HepG2 (cell line): ENCODE measurements at regions not wholly inside any gene's neighbourhood (a gene's known extent, or its start where the extent isn't known, plus 50 kb on each side); places are given as distances from the start of the nearest gene placed in this dataset.

Source experiments
- DPF2 ChIP-seq: sonication (generic); formaldehyde crosslinking; IDR thresholded peaks from 2 replicates; pipeline ENCODE4 v1.4.0; 2020; ENCODE audit warnings: mild to moderate bottlenecking, low read depth, missing genetic modification reagents, borderline replicate concordance
- ETV6 ChIP-seq: sonication (generic); formaldehyde crosslinking; conservative IDR thresholded peaks from 2 replicates; pipeline ENCODE4 v1.4.0; 2020; ENCODE audit warnings: missing genetic modification reagents
- SMC3 ChIP-seq: IDR thresholded peaks from 2 replicates; pipeline ENCODE4 v1.6.1; 2011; ENCODE audit warnings: low read length, improper control_type of control experiment
- TF ChIP-seq, protein P1 (sequence below): sonication (generic); formaldehyde crosslinking; IDR thresholded peaks from 2 replicates; pipeline ENCODE4 v1.4.0; 2020; ENCODE audit warnings: missing genetic modification reagents
- TF ChIP-seq, protein P2 (sequence below), 2 experiments: IDR thresholded peaks; 2 replicates each; pipeline ENCODE4 v1.6.1; 2011 to 2012; ENCODE audit warnings: low read length in 2 of 2, borderline replicate concordance in 1 of 2, low read depth in 1 of 2, mild to moderate bottlenecking in 1 of 2, moderate library complexity in 1 of 2
- TF ChIP-seq, protein P3 (sequence below): sonication (generic); formaldehyde crosslinking; IDR thresholded peaks from 2 replicates; pipeline ENCODE4 v1.5.0; 2020; ENCODE audit warnings: missing genetic modification reagents

DNA sequence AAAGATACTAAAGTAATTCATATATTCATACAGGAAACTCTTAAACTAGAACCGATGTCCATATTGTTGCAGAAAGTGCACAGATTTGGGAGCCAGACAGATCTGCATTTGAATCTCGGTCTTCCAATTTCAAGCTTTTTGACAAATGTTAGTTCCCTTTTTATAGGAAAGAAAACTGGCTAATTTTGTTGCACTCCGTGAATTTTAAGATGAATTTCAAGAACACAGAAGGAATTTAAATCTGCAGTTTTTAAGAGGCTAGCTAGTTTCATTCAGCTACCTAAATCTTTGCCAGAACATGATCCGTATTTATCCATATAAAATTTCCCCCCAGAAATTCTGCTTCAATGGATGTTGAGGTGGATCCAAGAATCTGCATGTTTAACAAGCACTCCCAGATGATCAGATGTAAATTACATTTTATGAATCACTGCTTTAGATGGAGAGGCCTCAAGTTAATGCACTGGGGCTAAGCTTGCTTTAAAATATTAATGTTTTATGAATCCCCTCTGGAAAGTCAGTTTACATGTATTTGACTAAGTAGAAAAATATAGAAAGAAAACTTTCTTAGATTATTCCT, 1296.3 kb upstream of the CADM2 start:
- TF ChIP-seq, protein P1, sequence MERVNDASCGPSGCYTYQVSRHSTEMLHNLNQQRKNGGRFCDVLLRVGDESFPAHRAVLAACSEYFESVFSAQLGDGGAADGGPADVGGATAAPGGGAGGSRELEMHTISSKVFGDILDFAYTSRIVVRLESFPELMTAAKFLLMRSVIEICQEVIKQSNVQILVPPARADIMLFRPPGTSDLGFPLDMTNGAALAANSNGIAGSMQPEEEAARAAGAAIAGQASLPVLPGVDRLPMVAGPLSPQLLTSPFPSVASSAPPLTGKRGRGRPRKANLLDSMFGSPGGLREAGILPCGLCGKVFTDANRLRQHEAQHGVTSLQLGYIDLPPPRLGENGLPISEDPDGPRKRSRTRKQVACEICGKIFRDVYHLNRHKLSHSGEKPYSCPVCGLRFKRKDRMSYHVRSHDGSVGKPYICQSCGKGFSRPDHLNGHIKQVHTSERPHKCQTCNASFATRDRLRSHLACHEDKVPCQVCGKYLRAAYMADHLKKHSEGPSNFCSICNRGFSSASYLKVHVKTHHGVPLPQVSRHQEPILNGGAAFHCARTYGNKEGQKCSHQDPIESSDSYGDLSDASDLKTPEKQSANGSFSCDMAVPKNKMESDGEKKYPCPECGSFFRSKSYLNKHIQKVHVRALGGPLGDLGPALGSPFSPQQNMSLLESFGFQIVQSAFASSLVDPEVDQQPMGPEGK (CRISPR knock-in tag): no peak
- TF ChIP-seq, protein P2, sequence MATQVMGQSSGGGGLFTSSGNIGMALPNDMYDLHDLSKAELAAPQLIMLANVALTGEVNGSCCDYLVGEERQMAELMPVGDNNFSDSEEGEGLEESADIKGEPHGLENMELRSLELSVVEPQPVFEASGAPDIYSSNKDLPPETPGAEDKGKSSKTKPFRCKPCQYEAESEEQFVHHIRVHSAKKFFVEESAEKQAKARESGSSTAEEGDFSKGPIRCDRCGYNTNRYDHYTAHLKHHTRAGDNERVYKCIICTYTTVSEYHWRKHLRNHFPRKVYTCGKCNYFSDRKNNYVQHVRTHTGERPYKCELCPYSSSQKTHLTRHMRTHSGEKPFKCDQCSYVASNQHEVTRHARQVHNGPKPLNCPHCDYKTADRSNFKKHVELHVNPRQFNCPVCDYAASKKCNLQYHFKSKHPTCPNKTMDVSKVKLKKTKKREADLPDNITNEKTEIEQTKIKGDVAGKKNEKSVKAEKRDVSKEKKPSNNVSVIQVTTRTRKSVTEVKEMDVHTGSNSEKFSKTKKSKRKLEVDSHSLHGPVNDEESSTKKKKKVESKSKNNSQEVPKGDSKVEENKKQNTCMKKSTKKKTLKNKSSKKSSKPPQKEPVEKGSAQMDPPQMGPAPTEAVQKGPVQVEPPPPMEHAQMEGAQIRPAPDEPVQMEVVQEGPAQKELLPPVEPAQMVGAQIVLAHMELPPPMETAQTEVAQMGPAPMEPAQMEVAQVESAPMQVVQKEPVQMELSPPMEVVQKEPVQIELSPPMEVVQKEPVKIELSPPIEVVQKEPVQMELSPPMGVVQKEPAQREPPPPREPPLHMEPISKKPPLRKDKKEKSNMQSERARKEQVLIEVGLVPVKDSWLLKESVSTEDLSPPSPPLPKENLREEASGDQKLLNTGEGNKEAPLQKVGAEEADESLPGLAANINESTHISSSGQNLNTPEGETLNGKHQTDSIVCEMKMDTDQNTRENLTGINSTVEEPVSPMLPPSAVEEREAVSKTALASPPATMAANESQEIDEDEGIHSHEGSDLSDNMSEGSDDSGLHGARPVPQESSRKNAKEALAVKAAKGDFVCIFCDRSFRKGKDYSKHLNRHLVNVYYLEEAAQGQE (IDR thresholded peaks at IDR 0.05; ENCODE audit: borderline replicate concordance in 1 of 2, low read depth in 1 of 2, low read length in 2 of 2): no peak
- TF ChIP-seq ETV6: no peak
- TF ChIP-seq, protein P3, sequence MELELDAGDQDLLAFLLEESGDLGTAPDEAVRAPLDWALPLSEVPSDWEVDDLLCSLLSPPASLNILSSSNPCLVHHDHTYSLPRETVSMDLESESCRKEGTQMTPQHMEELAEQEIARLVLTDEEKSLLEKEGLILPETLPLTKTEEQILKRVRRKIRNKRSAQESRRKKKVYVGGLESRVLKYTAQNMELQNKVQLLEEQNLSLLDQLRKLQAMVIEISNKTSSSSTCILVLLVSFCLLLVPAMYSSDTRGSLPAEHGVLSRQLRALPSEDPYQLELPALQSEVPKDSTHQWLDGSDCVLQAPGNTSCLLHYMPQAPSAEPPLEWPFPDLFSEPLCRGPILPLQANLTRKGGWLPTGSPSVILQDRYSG (CRISPR knock-in tag): no peak
- TF ChIP-seq SMC3: no peak
- TF ChIP-seq DPF2 (CRISPR knock-in tag): no peak
